GM21825 (cell line): ENCODE measurements at regions not wholly inside any gene's neighbourhood (a gene's known extent, or its start where the extent isn't known, plus 50 kb on each side); places are given as distances from the start of the nearest gene placed in this dataset.
A peak's percentile ranks its signal among the peaks of the same experiment; 100 is the strongest.

Experiments
- ATAC-seq: cut with Tn5 transposase; IDR thresholded peaks from one replicate; pipeline ENCODE4 v1.9.1; 2021; ENCODE audit warnings: mild to moderate bottlenecking, moderate library complexity; ENCODE audit not compliant: unreplicated experiment

DNA sequence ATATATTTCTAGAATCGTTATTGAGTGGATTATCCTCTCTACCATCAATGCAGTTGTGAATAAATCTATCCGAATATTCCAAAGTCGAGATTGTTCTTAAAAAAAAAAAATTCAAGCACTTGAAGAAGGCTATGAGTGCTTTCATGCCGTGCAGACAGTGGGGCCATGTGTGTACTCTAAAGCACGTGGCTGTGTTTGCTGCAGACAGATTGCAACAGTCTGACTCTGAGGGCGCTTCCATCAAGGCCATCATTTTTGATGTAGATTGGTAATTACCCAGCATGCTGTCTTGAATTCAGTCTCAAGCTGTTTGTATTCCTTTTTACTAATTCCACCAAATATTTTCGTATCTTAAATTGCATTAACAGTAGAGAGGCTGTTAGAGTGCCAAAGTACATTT is 325.9 kb upstream of the LINC00305 start:
- no peak for ATAC-seq

DNA sequence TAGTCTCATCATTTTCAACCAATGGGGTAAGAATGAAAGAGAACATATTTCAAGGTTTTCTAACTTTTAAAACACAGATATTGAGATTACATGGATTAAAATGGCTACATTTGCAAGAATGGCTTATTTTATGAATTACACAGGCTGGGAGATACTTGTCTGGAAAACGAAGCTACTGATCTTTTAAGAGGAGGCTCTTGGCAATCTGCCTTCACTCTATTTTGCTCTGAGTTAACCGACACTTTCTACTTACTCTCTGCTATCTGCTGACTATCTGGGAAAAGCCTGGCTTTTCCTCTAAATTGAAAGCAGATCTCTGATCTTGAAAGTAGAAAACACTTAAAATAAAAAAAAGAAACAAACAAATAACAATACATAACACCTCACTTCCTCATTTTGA is 325.4 kb upstream of the LINC00305 start:
- no peak for ATAC-seq

DNA sequence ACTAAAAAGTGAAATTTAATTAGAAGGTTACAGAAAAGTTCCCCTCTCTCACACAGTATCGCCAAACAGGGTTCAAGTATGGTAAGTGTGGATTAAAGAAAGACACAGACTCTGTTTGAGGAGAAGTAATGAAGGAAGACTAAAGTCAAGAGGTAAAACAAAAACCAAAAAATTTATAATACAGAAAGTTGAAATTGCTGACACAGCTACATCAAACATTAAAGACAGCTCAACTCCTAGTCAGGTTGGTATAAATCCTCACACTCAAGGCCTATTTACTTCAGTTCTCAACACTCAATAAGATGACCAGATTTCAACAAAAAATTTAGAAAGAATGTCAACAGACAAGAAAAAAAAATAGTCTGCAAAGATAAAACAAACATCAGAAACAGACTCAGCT is 300.5 kb upstream of the LINC00305 start:
- no peak for ATAC-seq

DNA sequence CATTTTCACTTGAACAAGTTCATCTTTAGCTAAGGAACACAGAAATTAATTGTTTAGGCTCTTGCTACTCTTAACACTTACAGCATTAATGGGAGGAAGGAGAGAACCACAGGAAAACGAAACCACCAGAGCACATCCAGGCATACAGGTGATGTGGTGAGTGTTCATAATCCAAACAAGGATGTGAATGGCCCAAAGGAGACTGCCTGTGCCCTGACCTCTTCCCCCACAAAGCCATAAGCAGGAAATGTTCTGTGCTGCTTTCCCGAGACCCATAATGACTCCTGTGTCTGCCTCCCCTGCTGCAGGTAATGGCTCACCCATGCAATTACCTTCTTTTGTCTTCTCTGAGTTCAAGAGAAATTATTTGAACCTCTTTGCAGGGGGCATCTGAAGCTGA is 295.9 kb upstream of the LINC00305 start:
- no peak for ATAC-seq

DNA sequence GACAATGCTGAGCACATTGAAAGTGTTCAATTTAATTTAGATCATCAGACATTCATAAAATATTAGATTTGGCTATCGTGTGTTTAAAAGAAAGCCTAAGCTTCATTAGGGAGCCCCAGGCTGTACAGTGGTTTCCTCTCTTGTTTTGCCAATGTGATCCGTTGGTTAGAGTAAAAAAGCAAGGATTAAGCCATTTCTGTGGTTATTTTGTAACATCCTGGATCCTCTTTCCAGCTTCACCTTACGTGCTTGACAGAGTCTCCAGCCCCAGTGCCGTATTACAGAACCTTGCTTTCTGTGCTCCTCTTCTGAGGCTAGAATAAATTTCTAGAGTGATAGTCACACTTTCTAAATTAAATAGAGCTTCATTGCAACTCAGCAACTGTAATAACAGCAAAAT is 289.3 kb upstream of the LINC00305 start:
- ATAC-seq, result no peak

DNA sequence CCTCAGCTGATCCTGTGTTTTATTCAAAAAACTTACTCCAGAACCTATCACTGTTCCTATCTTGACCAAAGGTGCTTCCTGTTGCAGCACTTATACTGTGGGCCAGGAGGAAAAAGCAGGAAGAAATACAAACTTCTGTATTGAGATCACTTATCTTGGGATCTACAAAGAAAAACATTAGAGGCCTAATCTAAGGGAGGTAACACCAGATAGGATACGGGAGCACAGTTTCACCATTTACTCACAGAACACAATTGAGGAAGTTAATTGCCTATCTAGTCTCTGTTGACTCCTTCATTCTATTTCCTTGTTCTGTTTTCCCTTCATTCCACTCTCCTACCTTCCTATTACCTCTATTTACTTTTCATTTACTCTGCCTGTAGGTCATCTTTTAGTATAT is 287.2 kb upstream of the LINC00305 start:
- no peak for ATAC-seq

DNA sequence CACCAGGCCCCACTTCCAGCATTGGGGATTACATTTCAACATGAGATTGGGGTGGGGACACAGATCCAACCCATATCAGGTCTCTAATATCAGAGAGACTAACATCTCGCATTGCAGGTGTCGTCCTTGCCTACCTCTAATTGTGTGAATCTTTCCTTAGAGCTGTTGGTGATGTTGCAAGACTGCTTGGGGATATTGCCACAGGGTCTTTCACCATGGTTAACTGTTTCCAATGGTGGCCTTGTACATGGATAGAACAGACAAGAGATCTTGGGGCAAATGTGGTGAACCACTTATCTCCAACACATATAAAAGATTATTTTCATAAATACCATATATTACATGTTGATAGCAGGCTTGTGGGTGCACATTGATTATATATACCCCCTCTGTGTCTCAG is 270.3 kb upstream of the LINC00305 start:
- no peak for ATAC-seq

DNA sequence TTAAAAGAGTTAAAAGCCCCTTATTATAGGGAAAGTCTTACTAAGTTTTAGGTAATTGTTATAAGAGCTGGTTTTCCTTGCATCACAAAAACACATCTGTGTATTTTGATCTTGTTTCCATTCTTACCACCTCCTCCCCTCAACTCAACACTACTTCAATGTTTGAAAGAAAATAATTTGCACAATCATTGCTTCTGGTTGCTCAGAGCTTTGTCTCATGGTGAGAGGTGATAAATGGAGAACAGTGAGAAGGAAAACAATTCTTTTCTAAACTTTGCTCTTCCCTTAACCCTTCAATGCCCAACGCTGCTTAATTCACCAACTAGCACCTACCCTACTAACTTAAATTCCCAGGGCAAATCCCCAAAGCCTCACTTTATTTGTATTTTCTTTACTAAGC is 268.1 kb upstream of the LINC00305 start:
- no peak for ATAC-seq

DNA sequence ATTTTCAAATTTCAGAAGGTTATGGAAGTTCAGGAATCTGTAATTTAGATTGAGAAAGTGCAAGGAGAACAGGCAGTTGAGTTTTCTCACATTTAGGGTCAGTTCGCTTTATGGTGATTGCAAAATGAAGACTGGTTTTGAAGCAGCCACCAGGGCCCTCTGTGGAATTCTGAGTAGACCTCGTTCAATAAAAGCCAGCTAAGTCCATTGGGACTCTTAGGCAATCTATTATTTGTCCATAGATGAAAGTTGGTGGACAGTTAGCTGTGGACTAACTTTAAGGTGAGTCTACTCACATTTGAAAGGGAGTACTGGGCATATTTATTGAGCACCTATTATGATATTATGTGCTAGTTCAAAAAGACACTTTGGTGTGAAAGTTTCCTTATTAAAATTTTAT is 266.3 kb upstream of the LINC00305 start:
- no peak for ATAC-seq

DNA sequence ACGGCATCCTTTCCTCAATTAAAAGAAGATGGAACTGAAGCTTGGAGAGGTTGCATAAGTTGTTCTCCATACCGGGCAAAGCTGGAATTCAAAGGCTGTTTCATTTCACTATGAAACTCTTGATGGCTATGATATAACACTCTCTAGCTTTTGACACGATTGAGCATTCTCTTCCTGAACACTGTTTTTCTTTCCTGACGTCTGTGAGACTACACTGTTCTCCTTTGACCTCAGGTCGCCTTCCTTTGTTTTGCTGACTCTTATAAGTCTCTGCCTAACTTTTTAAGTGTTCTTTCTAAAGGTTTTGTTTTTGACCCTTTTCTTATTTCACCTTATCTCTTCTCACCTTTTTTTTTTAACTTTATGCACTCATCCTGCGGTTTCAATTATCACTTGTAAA is 261.8 kb upstream of the LINC00305 start:
- ATAC-seq, result no peak

DNA sequence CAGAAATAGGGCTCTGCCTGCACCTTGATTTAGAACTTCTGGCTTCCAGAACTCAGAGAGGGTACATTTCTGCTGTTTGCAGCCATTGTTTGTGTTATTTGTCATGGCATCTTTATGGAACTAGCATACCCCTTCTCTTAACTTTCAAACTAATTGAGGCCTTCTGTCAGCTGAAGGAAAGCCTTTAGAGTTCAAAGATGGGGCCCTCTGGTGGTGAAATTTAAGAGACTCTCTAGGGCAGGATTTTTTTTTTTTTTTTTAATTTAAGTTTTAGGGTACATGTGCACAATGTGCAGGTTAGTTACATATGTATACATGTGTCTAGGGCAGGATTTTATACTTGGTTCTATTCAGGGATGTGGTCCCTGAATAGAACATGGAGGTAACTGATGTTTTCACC is 260.6 kb upstream of the LINC00305 start:
- ATAC-seq, result no peak

DNA sequence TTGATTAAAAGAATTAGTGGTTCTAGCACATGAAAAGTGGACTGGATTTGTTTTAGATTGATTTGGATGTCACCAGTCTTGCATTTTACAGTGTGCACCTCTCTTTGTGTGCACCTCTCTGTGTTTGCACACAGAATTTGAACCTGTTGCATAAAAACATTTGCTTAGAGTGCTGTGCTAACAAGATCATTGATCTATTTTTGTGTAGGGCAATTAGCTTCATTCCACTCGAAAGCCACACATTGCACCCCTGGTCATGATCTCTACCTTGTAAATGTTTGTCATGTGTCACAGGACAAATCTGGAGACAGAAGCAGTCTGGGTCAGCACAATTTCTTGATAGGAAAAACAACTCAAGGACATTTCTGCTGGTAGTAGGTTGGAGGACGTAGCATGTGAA is 258.7 kb upstream of the LINC00305 start:
- ATAC-seq, result no peak

DNA sequence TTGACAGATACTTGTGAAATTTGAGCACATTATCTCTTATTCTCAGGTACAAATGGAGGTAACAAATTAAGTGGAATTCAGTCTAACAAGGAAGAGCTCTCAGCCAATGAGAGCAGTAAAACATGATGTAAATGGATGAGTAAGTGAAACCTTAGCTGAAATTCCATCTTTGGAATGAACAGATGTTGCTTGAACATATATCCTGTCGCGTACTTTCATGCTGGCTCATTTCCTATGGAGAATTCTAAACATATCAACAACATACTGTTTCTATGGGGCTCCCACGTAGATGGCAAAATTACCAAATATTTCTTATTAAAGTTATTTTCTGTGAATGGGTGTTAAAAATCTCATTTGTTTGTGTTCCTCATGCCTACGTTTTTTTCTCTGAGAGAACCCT is 256.3 kb upstream of the LINC00305 start:
- ATAC-seq, result no peak

DNA sequence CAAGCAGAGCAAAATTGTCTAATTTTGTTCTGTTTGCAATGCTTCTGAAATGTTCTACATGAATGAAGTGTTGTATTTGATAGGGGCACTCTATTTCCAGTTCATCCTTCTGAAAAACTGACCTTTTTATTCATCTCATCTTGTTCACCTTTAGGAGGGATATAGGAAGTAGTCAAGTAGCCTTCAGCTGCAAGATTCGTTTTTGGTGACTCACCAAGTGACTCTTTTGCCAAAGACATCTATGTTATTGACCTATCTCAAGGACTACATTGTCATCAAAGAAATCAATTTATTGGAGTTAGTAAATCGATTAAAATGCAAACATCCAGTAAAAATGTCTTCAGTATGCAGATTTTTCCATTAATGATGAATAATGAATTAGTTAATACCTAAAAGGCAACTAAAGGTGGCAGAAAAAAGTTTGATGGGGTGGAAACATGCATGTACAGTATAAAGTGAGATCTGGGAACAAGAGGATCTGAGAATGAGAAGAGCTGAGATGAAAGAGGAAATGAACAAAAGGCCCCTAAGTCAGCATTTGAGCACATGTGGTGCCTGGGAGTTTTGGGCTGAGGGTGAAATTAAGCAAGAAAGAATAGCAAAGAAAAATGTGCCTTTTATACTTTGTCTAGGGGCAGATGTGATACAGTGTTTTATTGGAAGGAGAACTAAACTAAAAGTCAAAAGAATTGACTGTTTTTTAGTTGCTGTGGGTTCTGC is 255.1 kb upstream of the LINC00305 start:
- no peak for ATAC-seq

DNA sequence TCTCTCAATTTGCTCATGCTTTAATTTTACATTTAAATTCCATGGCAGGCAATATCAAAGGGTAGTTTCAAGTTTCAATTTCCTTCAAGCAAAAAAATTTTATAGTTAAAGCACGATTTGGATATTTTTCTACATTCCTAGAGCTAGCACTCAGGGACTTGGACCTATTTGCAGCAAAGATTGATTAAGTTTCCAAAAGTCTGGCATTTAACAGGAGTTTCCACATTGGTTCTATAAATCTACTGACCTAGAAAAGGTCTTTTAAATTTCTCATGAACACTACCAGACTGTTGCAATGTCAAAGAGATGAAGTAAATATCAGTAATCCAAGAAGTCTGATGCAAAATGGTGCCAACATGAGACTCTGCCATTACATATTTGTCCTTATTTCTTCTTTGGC is 253.7 kb upstream of the LINC00305 start:
- ATAC-seq, result no peak

DNA sequence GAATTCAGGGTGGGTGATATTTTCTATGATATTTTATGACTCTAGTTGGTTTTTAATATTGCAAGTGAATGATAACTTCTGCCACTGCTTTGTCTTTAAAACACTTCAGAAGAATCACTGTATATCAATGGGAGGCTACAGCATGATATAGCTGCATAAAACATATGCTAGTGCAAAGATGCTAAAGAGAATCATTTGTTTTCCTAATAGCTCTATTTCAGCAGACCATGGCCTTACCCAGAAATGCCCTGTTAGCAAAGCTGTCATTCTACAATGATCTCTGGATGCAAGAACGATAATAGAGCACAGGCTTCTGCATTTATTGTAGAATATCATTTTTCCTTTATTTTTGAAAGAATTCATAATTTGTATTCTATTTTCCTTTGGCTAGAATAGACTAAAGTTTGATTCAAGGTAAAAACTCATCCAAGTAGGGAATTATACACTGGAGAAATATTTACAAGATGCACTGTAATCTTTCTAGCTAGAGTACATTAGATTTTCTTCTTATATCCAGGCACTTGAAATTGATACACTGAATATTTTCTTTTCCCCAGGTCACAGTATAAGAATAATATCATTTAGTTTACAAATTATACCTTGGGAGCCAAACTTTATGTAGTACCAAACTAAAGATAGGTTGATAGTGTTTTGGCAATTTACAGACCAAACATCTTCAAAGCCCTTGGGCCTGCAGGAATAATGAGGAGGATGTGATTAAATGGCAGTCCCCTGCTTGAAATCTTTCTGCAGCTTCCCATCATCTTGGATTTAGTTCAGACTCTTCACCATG is 252.6 kb upstream of the LINC00305 start:
- ATAC-seq, result no peak

DNA sequence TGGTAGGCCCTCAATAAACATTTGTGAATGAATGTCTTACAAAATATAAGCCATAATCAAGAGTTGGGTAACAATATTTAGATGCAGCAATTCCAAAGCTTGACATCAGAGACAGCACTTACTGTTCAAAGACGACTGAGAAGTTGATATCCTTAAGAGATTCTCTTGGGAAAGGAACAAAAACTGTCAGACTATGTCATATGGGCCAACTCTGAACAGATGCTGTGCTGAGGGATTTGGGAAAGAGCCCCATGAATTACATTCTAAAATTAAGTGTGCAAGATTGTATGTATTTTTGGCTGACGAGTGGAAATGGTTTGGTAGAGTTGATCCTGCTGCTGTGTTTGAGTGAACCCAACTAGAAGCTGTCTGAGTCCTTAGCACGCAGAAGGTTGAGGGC is 250.7 kb upstream of the LINC00305 start:
- no peak for ATAC-seq

DNA sequence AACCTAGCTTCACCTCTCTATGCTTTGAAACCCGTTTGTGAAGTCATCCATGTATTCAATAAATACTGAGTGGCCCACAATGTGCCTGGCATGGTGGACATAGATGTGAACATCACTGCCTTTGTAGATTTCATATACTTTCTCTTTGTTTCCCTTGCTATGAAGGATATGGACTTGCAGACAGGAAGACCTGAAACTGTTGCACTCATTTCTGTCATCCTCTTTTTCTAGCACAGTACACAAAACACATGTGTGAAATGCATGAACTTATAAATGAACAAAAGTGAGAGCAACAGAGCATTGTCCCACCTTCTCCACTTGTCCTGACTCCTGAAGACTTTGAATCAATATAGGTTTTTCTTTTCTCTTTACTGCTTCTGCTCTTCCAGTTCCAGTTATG is 249.4 kb upstream of the LINC00305 start:
- no peak for ATAC-seq

DNA sequence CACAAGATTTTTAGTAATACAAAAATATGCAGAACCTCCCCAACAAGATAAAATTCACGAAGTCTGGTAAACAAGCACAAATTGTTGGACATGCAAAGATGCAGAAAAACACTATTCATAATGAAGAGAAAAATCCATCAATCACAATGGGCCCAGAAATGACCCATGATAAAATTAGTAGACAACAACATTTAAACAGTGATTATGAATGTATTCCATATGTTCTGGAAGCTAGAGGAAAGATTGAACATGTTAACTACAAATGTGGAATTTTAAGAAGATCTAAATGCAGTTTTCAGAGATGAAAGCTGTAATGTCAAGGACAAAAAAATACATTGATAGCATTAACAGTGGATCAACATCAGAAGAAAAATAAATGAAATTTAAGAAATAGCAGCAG is 243.3 kb upstream of the LINC00305 start:
- ATAC-seq, result no peak

DNA sequence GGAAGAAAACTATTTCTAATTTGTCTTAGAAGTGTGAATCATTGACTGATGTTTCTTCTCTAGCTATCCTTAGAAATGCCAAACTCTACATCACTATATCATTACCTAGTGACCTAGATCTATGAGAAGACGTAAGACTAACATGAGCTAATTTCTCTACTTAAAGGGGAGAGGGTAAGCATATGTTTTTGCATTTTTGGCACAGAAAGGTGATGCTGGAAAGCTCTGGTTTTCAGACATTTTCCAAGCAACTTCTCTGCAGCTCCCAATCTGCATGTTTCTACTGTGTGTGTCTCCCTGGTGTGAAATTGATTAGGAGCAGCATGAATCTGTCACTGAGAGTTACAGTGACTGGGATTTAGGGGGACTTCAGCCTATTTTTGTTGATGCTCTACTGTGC is 235.2 kb upstream of the LINC00305 start:
- no peak for ATAC-seq

DNA sequence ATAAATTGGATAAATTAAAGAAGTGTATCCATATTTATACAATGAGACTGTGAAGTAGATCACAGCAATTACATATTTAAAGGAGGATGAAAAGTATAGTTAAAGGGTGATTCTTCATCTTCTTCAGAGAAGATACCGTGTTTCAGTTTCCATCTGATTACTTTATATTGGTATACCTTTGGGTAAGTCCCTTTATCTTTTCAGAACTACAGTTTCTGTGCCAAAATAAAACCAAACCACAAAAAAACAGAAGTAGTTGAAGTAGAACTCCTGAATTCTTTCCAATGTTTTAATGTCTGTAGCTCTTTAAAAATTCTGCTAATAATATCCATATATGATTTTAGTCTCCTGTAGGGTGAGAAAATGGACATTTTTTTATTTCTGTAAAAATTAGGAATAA is 231.2 kb upstream of the LINC00305 start:
- peak; percentile 93 for ATAC-seq

DNA sequence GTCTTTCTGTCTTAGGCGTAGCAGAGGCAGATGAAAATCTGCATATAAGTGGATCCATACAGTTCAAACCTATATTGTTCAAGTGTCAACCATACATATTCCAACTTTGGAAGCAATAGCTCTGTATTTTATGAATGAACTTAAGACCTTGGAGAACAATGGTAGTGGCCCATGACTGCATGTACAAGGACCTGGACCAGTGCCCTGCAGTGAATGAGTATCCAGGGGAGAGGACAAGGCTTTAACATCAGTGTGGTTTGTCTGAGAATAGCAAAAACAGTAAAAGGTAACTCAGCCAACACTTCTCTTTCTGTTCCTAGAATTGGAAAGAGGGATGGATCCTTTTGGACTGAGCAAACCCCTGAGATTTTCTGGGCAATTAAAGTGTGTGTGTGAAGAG is 230.8 kb upstream of the LINC00305 start:
- ATAC-seq, result peak; percentile 26

DNA sequence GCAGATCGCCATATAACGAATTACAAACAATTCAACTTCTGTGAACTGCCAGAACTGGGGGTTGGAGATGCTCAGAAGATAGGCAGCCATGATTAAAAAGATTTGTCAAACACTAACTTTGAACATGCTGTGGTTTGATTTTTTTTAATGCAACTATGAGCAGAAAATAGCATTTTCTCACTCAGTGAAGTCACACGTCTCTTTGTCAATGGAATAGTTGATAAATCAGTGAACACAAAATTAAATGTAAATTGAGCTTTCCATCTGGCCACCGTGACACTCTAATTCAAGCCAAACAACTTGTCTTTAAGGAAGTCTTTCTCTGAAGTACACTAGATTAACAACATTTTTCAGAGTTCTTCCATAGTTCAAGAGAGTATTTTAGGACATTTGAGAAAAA is 228.6 kb upstream of the LINC00305 start:
- no peak for ATAC-seq
